ENCODE measurements at regions not wholly inside any gene's neighbourhood (a gene's known extent, or its start where the extent isn't known, plus 50 kb on each side); places are given as distances from the start of the nearest gene placed in this dataset.

DNA sequence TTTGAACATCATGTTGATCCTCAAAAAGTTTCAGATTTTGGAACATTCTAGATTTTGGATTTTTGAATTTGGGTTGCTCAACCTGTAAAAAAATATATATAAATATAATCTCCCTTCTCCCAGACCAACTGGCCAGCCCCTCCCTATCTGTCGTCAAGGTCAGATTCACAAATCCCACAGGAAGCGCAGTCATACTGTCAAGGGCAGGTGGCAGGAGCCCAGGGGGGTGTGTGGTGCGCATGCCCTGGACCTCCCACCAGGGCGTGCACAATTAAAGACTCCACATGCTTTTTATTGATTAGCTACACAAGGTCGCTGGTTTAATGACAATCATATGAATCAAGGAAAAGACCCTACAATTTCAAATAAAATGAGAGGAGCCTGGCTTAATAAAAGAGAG lies 77.0 kb upstream of the EEPD1 start:
- no peak for DNase-seq

DNA sequence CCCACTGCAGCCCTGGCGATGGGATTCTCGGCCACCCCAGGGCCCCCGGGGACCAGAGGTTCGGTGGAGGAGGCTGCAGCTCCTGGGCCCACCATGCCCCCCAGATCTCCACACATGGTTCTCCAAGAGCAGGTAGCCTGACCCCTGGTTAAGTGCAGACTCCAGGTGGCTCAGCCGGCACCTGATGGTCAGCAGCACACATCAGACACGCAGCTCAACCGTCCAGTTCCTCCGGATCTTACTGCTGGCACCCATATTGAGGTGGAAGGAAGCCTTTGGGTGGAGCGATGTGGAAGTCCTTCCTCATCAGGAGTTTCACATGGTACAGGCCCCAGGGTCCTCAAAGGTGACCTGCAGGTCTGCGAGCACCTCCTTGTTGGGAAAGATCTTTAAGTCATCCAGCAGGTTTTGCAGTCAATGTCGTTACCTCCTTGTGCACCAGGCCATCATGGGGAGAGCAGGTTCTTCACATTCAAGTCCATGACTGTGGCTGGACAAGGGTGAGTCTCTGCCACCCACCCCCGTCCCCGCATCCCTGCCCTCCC lies 74.2 kb upstream of the EEPD1 start:
- DNase-seq: no peak

DNA sequence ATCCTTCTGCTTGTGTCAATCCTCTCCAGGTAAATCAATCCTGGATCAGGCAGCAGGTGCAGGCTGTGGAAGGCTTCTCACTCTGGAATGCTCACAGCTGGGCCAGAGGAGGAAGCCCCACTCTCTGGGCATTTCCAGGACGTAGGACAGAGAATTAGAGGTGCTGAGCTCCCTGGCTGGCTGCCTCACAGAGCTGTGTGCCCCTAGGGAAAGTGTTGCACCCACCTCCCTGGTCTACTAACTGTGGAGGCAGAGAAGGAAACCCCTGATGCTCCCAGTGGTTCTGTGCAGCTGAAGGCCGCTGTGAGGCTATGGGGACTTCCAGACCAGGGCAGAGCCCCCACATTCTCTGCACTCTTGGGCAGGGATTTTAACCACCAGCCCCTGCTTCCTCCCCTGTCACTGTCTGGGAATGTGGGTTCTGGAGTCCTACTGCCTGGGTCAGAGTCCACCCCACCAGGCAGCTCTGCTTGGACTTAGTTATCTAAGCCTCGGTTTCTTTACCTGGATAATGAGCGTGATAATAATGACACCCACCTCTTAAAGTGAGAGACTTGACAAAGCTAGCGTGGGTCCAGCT lies 73.5 kb upstream of the EEPD1 start:
- DNase-seq: no peak

- DNase-seq: no peak
Observed at GRCh38 chr7:36080843-36081242, 72.2 kb upstream of the EEPD1 start.

DNA sequence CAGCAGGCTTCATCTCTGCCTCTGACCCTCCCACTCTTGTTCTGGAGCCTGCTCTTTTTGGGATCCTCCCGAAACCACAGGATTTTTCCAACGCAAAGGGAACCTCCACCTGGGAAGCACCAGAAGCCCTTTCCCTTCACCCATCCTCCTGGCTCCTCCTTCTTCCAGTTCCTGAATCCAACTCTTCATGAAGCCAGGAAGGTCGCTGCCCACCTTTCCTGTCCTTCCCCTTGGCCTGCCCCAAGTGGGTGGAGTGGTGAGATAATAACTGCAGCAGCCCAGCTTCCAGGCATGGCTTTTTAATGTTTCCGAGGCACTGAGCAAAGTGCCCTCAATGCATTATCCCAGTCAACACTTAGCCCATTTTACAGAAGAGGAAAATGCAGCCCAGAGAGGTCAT lies 70.8 kb upstream of the EEPD1 start:
- DNase-seq: no peak

DNA sequence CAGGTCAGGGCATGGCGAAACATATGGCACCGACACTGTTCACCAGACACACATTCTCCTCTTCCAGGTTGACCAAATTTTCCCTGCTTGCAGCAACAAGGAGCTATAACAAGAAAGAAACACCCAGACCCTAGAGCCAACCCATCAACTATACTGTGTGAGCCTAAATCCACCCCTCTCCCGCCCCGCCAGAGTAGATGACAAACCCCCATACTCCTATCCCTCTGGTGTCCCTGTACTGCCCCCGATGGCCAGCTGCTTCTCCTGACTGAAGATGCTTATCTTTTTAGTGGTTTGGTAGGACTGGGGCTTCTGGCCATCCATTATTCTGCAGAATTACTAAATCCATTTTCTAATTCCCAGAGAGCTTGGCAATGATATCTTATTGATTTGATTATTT lies 70.1 kb upstream of the EEPD1 start:
- DNase-seq: no peak

DNA sequence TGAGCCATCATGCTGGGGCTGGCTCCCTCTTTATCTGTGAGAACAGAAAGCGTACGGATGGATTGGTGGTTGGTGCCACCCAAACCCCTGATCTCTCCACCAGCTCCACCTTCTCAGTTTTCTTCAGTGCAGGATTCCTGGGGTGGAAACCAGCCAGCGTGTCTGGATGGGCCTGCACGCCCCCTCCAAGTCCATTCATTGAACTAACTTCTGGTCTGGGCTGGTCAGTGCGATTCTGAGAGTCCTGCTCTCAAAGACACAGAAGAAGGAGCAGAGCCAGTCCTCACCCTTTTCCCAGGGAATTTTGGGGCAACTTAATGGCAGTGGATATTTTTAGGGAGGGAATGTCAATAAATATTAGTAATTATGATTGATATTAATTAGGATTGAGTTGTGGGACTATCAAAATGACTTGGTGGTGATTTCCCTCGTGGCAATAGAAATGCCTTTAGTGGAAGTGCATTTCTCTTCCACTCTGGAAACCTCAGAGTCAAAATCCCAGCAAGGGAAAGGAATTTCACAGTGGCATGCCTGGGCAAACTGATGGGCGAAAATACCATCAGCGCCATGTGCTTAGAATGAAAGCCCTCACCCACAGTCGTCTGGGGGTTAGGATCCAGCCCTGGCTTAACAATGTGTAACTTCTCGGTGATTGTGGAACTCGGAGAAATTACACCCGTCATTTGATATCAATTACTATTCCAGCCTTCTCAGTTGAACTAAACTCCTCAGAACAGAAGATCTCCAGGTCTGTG lies 69.3 kb upstream of the EEPD1 start:
- DNase-seq: no peak

GRCh38 chr7:36084485-36085091 lies 68.5 kb upstream of the EEPD1 start:
- no peak for DNase-seq

- no peak for DNase-seq
Observed at GRCh38 chr7:36085096-36085495, 68.0 kb upstream of the EEPD1 start.

GRCh38 chr7:36086571-36086970 lies 66.5 kb upstream of the EEPD1 start:
- DNase-seq: no peak

GRCh38 chr7:36088553-36088952 lies 64.5 kb upstream of the EEPD1 start:
- no peak for DNase-seq

- no peak for DNase-seq
Observed at GRCh38 chr7:36088966-36089365, 64.1 kb upstream of the EEPD1 start.

- DNase-seq: no peak
Observed at GRCh38 chr7:36090976-36091873, 61.8 kb upstream of the EEPD1 start.

GRCh38 chr7:36091874-36092176 lies 61.2 kb upstream of the EEPD1 start:
- no peak for DNase-seq

DNA sequence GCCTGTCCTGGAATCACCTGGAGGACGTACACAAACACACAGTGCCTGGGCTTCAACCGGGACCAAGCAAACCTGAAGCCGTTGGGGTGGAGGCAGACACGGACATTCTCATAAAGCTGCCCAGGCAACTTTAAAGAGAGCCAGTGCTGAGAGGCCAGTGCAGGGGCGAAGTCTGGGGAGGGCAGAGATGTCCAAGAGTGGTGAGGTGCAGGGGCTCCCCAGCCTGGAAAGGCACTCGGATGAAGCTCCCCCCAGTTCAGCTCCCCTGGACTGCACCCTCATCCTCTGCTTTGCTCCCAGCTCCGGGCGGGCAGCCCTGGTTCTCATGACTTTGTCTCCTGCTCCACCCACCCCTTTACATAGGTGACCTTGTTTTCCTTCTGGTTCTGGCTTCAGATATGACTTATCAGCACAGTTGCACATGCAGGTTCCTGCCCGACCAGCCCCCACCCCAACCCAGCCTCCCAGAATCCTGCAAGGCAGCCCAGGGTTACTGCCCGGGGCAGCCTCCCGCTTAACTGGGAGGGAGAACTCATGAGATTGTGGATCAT lies 60.8 kb upstream of the EEPD1 start:
- no peak for DNase-seq

- no peak for DNase-seq
Observed at GRCh38 chr7:36096460-36097095, 56.5 kb upstream of the EEPD1 start.

DNA sequence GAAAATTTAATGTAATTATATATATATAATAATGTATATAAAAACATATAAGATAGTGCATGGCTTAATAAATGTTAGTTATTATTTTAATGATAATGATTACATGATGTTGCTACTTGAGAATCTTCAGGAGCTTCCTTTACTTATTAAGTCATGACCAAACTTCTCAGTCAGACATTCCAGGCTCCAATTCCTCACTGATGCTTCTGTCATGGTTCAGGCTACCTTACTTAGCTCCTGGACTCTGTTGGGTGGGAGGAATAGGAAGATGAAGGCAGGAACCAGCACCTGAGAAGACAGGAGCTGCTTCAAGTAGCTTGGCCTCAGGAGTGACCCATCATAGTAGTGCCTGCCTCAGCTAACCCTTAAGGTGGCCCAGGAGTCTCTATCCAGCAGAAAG lies 55.0 kb upstream of the EEPD1 start:
- DNase-seq: no peak

GRCh38 chr7:36100226-36100625 lies 52.8 kb upstream of the EEPD1 start:
- DNase-seq: no peak

GRCh38 chr7:36100634-36101033 lies 52.4 kb upstream of the EEPD1 start:
- no peak for DNase-seq

Data from NCI-H1048 (cell line).